Trophoblast cell (in vitro differentiated cells and primary cell): ENCODE measurements at regions not wholly inside any gene's neighbourhood (a gene's known extent, or its start where the extent isn't known, plus 50 kb on each side); places are given as distances from the start of the nearest gene placed in this dataset.

Experiments used
- DNase-seq, 2 donors: peaks; one replicate each; pipeline ENCODE4 v3.0.0-alpha.2; 2016
- H2AFZ ChIP-seq: 2 replicates; pipeline ENCODE4 v1.6.1; 2013; ENCODE audit warnings: low read length, moderate library complexity, mild to moderate bottlenecking; ENCODE audit not compliant: insufficient read depth, poor library complexity
- H2AK5ac ChIP-seq: 2 replicates; pipeline ENCODE4 v1.6.1; 2013; ENCODE audit warnings: mild to moderate bottlenecking, low read length
- H2BK120ac ChIP-seq: 2 replicates; pipeline ENCODE4 v1.6.1; 2013; ENCODE audit warnings: low read length, mild to moderate bottlenecking, moderate library complexity; ENCODE audit not compliant: insufficient read depth, poor library complexity
- H2BK12ac ChIP-seq: 2 replicates; pipeline ENCODE4 v1.6.1; 2013; ENCODE audit warnings: mild to moderate bottlenecking, low read length, moderate library complexity
- H2BK5ac ChIP-seq: 2 replicates; pipeline ENCODE4 v1.6.1; 2013; ENCODE audit warnings: low read length, low read depth, moderate library complexity, mild to moderate bottlenecking; ENCODE audit not compliant: poor library complexity
- H3K14ac ChIP-seq: 2 replicates; pipeline ENCODE4 v1.6.1; 2013; ENCODE audit warnings: mild to moderate bottlenecking, low read length
- H3K18ac ChIP-seq: 2 replicates; pipeline ENCODE4 v1.6.1; 2013; ENCODE audit warnings: mild to moderate bottlenecking, low read length
- H3K23ac ChIP-seq: 2 replicates; pipeline ENCODE4 v1.6.1; 2013; ENCODE audit warnings: low read length
- H3K27ac ChIP-seq: 2 replicates; pipeline ENCODE4 v1.5.1; 2013; ENCODE audit warnings: low read depth, mild to moderate bottlenecking, inconsistent platforms, low read length, moderate library complexity
- H3K27me3 ChIP-seq: 2 replicates; pipeline ENCODE4 v1.6.1; 2013; ENCODE audit warnings: inconsistent platforms, mild to moderate bottlenecking, low read length, moderate library complexity; ENCODE audit not compliant: insufficient read depth
- H3K36me3 ChIP-seq, 2 experiments: 1 replicate in 1 of 2; 2 replicates in 1 of 2; pipeline ENCODE4 v1.6.1; 2013; ENCODE audit warnings: low read length in 2 of 2, mild to moderate bottlenecking in 2 of 2, moderate library complexity in 1 of 2; ENCODE audit not compliant: insufficient read depth in 2 of 2, control insufficient read depth in 1 of 2
- H3K4ac ChIP-seq: 2 replicates; pipeline ENCODE4 v1.6.1; 2013; ENCODE audit warnings: low read depth, mild to moderate bottlenecking, low read length, moderate library complexity
- H3K4me1 ChIP-seq, 2 experiments: 1 replicate in 1 of 2; 2 replicates in 1 of 2; pipeline ENCODE4 v1.6.1; 2013; ENCODE audit warnings: low read length in 2 of 2, mild to moderate bottlenecking in 2 of 2, moderate library complexity in 1 of 2; ENCODE audit not compliant: insufficient read depth in 2 of 2, control insufficient read depth in 1 of 2
- H3K4me2 ChIP-seq: 2 replicates; pipeline ENCODE4 v1.6.1; 2013; ENCODE audit warnings: inconsistent platforms, mild to moderate bottlenecking, low read length, moderate library complexity
- H3K4me3 ChIP-seq: 2 replicates; pipeline ENCODE4 v1.5.1; 2013; ENCODE audit warnings: mild to moderate bottlenecking, low read depth, low read length, inconsistent platforms
- H3K79me1 ChIP-seq: one replicate; pipeline ENCODE4 v1.6.1; 2013; ENCODE audit warnings: low read length
- H3K79me2 ChIP-seq: 2 replicates; pipeline ENCODE4 v1.6.1; 2013; ENCODE audit warnings: low read length, mild to moderate bottlenecking; ENCODE audit not compliant: control insufficient read depth, insufficient read depth, poor library complexity
- H3K9ac ChIP-seq: 2 replicates; pipeline ENCODE4 v1.6.1; 2013; ENCODE audit warnings: mild to moderate bottlenecking, low read length
- H3K9me3 ChIP-seq: 2 replicates; pipeline ENCODE4 v1.6.1; 2013; ENCODE audit warnings: low read depth, mild to moderate bottlenecking, control low read depth, inconsistent platforms, low read length; ENCODE audit not compliant: insufficient read depth
- H4K12ac ChIP-seq: 2 replicates; pipeline ENCODE4 v1.6.1; 2013; ENCODE audit warnings: low read depth, mild to moderate bottlenecking, low read length, moderate library complexity
- H4K8ac ChIP-seq: 2 replicates; pipeline ENCODE4 v1.6.1; 2013; ENCODE audit warnings: low read depth, mild to moderate bottlenecking, low read length, moderate library complexity
- H4K91ac ChIP-seq: one replicate; pipeline ENCODE4 v1.6.1; 2013; ENCODE audit warnings: low read depth, mild to moderate bottlenecking, low read length, moderate library complexity
- WGBS: extraction: QIAGEN DNeasy Blood & Tissue Kit; methylation state at CpG from one replicate; pipeline ENCODE4 v1.1.7; 2013; ENCODE audit warnings: missing lambda C conversion rate; ENCODE audit not compliant: insufficient read length, insufficient coverage; ENCODE audit errors: extremely low coverage; 5-methylcytosine and 5-hydroxymethylcytosine counted together

- Histone ChIP-seq H2AFZ (no peak overlapping the region), H4K12ac (no peak overlapping the region), H3K9ac (no peak overlapping the region), H3K4ac (no peak overlapping the region), H2BK12ac (no peak overlapping the region), H3K27ac (no peak overlapping the region), H2AK5ac (no peak overlapping the region), H3K9me3 (no peaks in the 10 kb centered on the region), H3K36me3 (no peaks in the 10 kb centered on the region), H2BK5ac (no peak overlapping the region), H3K4me2 (no peak overlapping the region), H3K14ac (no peak overlapping the region), H3K79me2 (no peaks in the 10 kb centered on the region), H4K8ac (no peak overlapping the region), H3K4me3 (no peak overlapping the region), H3K79me1 (no peaks in the 10 kb centered on the region), H4K91ac (no peak overlapping the region), H3K4me1 (no peaks in the 10 kb centered on the region), H2BK120ac (no peak overlapping the region), H3K23ac (no peak overlapping the region), H3K18ac (no peak overlapping the region), H3K27me3 (no peaks in the 10 kb centered on the region)
- DNase-seq = no peak
- WGBS = no CpG with 5 or more reads among the region's 4 CpGs
Observed at GRCh38 chr6:91501930-91502329, 915.1 kb upstream of the MAP3K7 start.

GRCh38 chr6:91500689-91501303 is 913.9 kb upstream of the MAP3K7 start:
- Histone ChIP-seq H3K18ac (no peak overlapping the region), H2AFZ (no peak overlapping the region), H4K12ac (no peak overlapping the region), H3K4me2 (no peak overlapping the region), H3K9ac (no peak overlapping the region), H2BK120ac (no peak overlapping the region), H3K27me3 (no peaks in the 10 kb centered on the region), H3K9me3 (no peaks in the 10 kb centered on the region), H3K4ac (no peak overlapping the region), H2AK5ac (no peak overlapping the region), H4K8ac (no peak overlapping the region), H3K79me1 (no peaks in the 10 kb centered on the region), H3K4me1 (no peaks in the 10 kb centered on the region), H3K79me2 (no peaks in the 10 kb centered on the region), H2BK5ac (no peak overlapping the region), H3K14ac (no peak overlapping the region), H3K4me3 (no peak overlapping the region), H4K91ac (no peak overlapping the region), H2BK12ac (no peak overlapping the region), H3K36me3 (no peaks in the 10 kb centered on the region), H3K23ac (no peak overlapping the region), H3K27ac (no peak overlapping the region)
- no CpG with 5 or more reads among the region's 1 CpG for WGBS
- no peak for DNase-seq

DNA sequence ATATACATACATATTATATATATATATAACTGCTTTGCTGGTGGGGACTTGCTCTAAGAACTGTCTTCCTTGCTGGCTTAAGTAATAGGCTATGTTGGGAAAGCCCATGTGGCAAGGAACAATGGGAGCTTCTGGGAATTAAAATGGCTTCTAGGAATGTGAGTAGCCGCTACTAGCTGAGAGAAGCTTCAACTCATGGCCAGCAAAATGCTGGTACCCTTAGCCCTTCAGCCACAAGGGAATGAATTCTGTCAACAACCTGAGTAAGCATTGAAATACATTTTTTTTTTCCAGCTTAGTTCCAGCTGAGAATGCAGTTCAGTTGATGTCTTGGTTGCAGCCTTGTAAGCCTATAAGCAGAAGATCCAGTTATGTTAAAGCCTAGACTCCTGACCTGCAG is 911.7 kb upstream of the MAP3K7 start:
- Histone ChIP-seq H3K23ac (no peak overlapping the region), H3K9ac (no peak overlapping the region), H3K14ac (no peak overlapping the region), H2AK5ac (no peak overlapping the region), H3K4ac (no peak overlapping the region), H2BK120ac (no peak overlapping the region), H2AFZ (no peak overlapping the region), H3K4me1 (no peaks in the 10 kb centered on the region), H2BK12ac (no peak overlapping the region), H3K18ac (no peak overlapping the region), H3K27ac (no peak overlapping the region), H4K12ac (no peak overlapping the region), H3K79me1 (no peaks in the 10 kb centered on the region), H3K79me2 (no peaks in the 10 kb centered on the region), H3K4me3 (no peak overlapping the region), H4K91ac (no peak overlapping the region), H3K27me3 (no peaks in the 10 kb centered on the region), H2BK5ac (no peak overlapping the region), H3K9me3 (no peaks in the 10 kb centered on the region), H4K8ac (no peak overlapping the region), H3K36me3 (no peaks in the 10 kb centered on the region), H3K4me2 (no peak overlapping the region)
- DNase-seq = peak; percentile 68 to 79
- WGBS = no CpG with 5 or more reads among the region's 1 CpG

- no peak overlapping the region for H3K14ac ChIP-seq
- no peak overlapping the region for H4K91ac ChIP-seq
- H3K79me2 ChIP-seq = no peaks in the 10 kb centered on the region
- no peak overlapping the region for H3K4me2 ChIP-seq
- H2BK5ac ChIP-seq = no peak overlapping the region
- H2AK5ac ChIP-seq = no peak overlapping the region
- H3K4me3 ChIP-seq = no peak overlapping the region
- H4K12ac ChIP-seq = no peak overlapping the region
- H2BK12ac ChIP-seq = no peak overlapping the region
- no CpG with 5 or more reads among the region's 1 CpG for WGBS
- no peak overlapping the region for H3K18ac ChIP-seq
- H3K4me1 ChIP-seq = no peaks in the 10 kb centered on the region
- no peaks in the 10 kb centered on the region for H3K27me3 ChIP-seq
- no peak overlapping the region for H2BK120ac ChIP-seq
- no peaks in the 10 kb centered on the region for H3K36me3 ChIP-seq
- no peak overlapping the region for H3K9ac ChIP-seq
- H3K4ac ChIP-seq = no peak overlapping the region
- no peak overlapping the region for H3K23ac ChIP-seq
- no peak for DNase-seq
- no peak overlapping the region for H4K8ac ChIP-seq
- no peaks in the 10 kb centered on the region for H3K9me3 ChIP-seq
- H3K79me1 ChIP-seq = no peaks in the 10 kb centered on the region
- H2AFZ ChIP-seq = no peak overlapping the region
- no peak overlapping the region for H3K27ac ChIP-seq
Observed at GRCh38 chr6:91497770-91498169, 910.9 kb upstream of the MAP3K7 start.
